ENCODE measurements at regions not wholly inside any gene's neighbourhood (a gene's known extent, or its start where the extent isn't known, plus 50 kb on each side); places are given as distances from the start of the nearest gene placed in this dataset.
"Not testable (repeated sequence)": the region's sequence is repeated elsewhere in the genome, so short reads cannot be mapped to it uniquely, and the experiment has no call there.

GRCh38 chr12:107826276-107826675 lies 51.8 kb downstream of the ASCL4 start:
- DNase-seq, result no peak

- DNase-seq, result no peak
Observed at GRCh38 chr12:107829271-107829670, 54.8 kb downstream of the ASCL4 start.

GRCh38 chr12:107832441-107832840 lies 57.9 kb downstream of the ASCL4 start:
- no peak for DNase-seq

- DNase-seq, result no peak
Observed at GRCh38 chr12:107840186-107840585, 65.7 kb downstream of the ASCL4 start.

- no peak for DNase-seq
Observed at GRCh38 chr12:107843351-107844311, 69.1 kb downstream of the ASCL4 start.

GRCh38 chr12:107844312-107844921 lies 69.9 kb downstream of the ASCL4 start:
- DNase-seq, result no peak

GRCh38 chr12:107845226-107845979 lies 70.9 kb downstream of the ASCL4 start:
- no peak for DNase-seq

- DNase-seq, result no peak
Observed at GRCh38 chr12:107845980-107846659, 71.6 kb downstream of the ASCL4 start.

- no peak for DNase-seq
Observed at GRCh38 chr12:107847430-107847829, 72.9 kb downstream of the ASCL4 start.

GRCh38 chr12:107847830-107848229 lies 73.3 kb downstream of the ASCL4 start:
- DNase-seq, result no peak

GRCh38 chr12:107853479-107853878 lies 79.0 kb downstream of the ASCL4 start:
- DNase-seq, result no peak

- no peak for DNase-seq
Observed at GRCh38 chr12:107855471-107855870, 81.0 kb downstream of the ASCL4 start.

GRCh38 chr12:107856096-107856495 lies 81.6 kb downstream of the ASCL4 start:
- DNase-seq, result no peak

GRCh38 chr12:107857191-107857590 lies 82.7 kb downstream of the ASCL4 start:
- DNase-seq, result no peak

- DNase-seq, result no peak
Observed at GRCh38 chr12:107859367-107859766, 84.9 kb downstream of the ASCL4 start.

GRCh38 chr12:107864235-107864634 lies 89.7 kb downstream of the ASCL4 start:
- no peak for DNase-seq

- DNase-seq, result not testable (repeated sequence)
Observed at GRCh38 chr12:107864727-107865126, 90.2 kb downstream of the ASCL4 start.

- DNase-seq, result no peak
Observed at GRCh38 chr12:107873223-107873622, 98.7 kb downstream of the ASCL4 start.

GRCh38 chr12:107875786-107876185 lies 101.3 kb downstream of the ASCL4 start:
- DNase-seq, result no peak

- no peak for DNase-seq
Observed at GRCh38 chr12:107884769-107885694, 110.5 kb downstream of the ASCL4 start.

GRCh38 chr12:107888789-107889188 lies 114.3 kb downstream of the ASCL4 start:
- DNase-seq, result no peak

GRCh38 chr12:107891967-107892366 lies 117.5 kb downstream of the ASCL4 start:
- no peak for DNase-seq

All from 8988T (cell line).